Transverse colon (tissue), 4 donors: ENCODE measurements at regions not wholly inside any gene's neighbourhood (a gene's known extent, or its start where the extent isn't known, plus 50 kb on each side); places are given as distances from the start of the nearest gene placed in this dataset.

Experiments
- CTCF ChIP-seq, 5 experiments: fragments of 200-600 bp in 3 of 5; fragments of 450-650 bp in 2 of 5; sonication (generic) in 3 of 5; IDR thresholded peaks; 1 replicate in 2 of 5; 2 replicates in 3 of 5; pipeline ENCODE4 v1.5.1; 2016 to 2017; ENCODE audit warnings: antibody characterized with exemption in 5 of 5, inconsistent platforms in 3 of 5, mild to moderate bottlenecking in 2 of 5, moderate library complexity in 1 of 5
- EP300 ChIP-seq: sonication (generic); formaldehyde crosslinking; IDR thresholded peaks from one replicate; pipeline ENCODE4 v1.6.1; 2017; ENCODE audit warnings: antibody characterized with exemption, low read depth
- POLR2A ChIP-seq: fragments of 450-650 bp; IDR thresholded peaks from one replicate; pipeline ENCODE4 v1.6.1; 2016; ENCODE audit warnings: antibody characterized with exemption, mild to moderate bottlenecking, moderate library complexity
- POLR2AphosphoS5 ChIP-seq, 3 donors: sonication (generic); formaldehyde crosslinking; IDR thresholded peaks; one replicate each; pipeline ENCODE4 v1.6.1; 2016; ENCODE audit warnings: antibody characterized with exemption in 3 of 3

GRCh38 chr19:28454083-28454482 lies 758.9 kb downstream of the UQCRFS1 start:
- no peak for TF ChIP-seq CTCF (IDR thresholded peaks at IDR 0.05)
- TF ChIP-seq POLR2AphosphoS5 (IDR thresholded peaks at IDR 0.05): no peak
- TF ChIP-seq POLR2A: no peak
- TF ChIP-seq EP300: no peak
